Stimulated activated naive CD4-positive, alpha-beta T cell (primary cell): ENCODE measurements at regions not wholly inside any gene's neighbourhood (a gene's known extent, or its start where the extent isn't known, plus 50 kb on each side); places are given as distances from the start of the nearest gene placed in this dataset.

Source experiments
- DNase-seq, 6 experiments: peaks; one replicate each; lab custom pipeline; 2025; lab: John Stamatoyannopoulos, UW

DNA sequence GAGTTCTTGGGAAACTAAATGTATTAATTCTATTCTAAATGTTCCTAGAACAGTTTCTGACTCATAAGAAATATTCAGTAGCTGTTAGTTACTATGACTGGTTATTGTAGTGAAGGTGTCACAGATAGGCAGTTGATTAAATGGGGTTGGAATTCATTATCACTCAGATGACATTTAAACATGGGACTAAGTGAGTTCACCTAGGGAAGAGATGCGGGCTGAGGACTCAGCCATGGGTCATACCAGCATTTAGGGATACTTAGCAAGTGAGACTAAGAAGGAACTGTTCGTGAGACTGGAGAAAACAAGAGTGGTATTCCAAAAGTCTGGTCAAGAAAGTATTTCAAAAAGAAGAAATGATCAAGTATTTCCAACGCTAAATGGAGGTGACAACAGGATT lies 125.1 kb upstream of the ADGRL4 start:
- DNase-seq, result no peak

- DNase-seq, result no peak
Measured at GRCh38 chr1:79129914-79130313, 123.4 kb upstream of the ADGRL4 start.

DNA sequence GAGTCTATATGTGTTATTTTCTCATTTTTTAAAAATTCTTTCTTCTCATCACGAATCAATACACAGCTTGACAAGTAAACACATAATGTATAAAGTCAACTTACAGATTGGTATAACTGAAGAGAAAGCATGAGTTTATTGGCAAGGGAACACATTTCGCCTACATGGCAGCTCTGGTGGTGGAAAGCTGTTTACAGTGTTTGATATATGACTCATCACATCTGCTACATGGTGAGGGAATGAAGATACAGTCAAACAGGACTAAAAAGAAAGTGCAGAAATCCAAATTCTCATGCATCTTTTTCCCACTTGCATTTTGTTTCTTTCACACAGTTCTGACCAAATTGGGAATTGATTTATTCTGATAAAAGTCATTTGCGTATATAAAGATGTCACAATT lies 122.2 kb upstream of the ADGRL4 start:
- DNase-seq, result no peak

DNA sequence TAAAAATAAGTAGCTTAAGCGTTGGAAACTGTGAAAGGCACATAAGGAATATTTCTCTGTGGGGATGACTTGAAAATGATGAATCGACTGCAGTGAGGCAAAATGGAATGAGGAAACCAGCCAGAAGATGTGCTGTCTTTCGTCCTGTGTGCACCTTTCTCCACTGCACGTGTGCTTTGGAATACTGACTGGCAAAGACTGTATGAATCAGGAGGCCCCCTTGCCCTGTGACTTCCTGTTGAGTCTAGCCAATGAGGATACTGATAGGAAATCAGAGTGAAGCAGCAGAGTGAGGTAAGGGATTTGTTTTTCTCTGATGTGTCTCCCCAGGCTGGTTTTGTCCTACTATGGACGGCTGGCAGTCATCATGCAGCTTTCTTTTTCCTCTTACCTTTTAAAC lies 118.2 kb upstream of the ADGRL4 start:
- no peak for DNase-seq

GRCh38 chr1:79122521-79122920 lies 116.0 kb upstream of the ADGRL4 start:
- no peak for DNase-seq

DNA sequence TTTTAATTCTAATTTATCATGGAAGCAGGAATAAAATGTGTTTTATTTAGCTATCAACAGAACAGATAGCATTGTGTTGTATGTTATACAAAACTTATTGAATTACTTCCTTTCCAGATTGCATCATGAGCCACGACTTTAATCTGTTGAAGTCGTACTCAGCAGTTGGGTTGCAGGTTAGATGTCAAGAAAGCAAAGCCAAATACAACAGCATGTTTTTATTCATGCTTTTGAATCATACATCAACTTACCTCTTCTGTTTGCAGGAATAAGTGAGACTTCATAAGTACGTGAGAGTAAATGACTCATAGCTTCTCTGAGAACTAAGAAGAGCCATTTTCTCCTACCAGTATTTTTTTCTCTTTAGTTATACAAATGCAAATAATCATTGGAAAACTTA lies 110.8 kb upstream of the ADGRL4 start:
- DNase-seq, result no peak

- no peak for DNase-seq
Measured at GRCh38 chr1:79113836-79114235, 107.3 kb upstream of the ADGRL4 start.

- DNase-seq, result no peak
Measured at GRCh38 chr1:79110749-79111148, 104.2 kb upstream of the ADGRL4 start.

DNA sequence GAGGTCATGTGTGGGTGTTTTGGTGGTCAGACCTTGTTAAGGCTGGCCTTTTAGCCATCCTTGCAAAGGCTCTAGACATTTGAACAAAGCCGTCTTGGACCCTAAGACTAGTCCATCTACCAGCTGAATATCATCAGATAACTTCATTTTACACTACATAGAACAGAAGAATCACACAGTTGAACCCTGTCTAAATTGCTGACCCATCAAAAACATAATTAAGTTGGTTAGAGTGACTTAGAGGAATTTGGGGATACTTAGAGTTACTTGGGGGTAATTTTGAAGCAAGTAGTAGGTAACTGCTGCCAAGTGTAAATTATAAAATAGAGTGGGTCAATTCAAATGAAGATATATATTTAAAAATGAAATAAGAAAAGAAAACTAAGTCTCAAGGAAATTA lies 102.9 kb upstream of the ADGRL4 start:
- no peak for DNase-seq

DNA sequence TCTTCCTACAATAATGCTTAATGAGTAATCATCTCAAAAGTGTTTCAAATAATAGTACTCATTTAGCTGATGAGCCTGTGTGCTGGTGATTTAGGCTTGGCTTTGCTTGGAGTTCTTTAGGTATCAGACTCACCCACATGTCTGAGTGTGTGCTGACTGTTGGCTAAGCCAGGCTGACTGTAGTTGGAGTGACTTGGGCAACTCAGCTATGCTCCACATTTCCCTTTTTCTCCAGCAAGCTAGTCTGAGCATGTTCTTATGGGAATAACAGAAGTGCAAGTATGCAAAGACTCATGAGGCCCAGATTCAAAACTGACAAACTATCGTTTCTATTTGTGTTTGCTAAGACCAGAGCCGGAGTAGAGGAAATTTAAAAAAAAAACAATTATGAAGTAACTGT lies 99.0 kb upstream of the ADGRL4 start:
- DNase-seq, result no peak

- no peak for DNase-seq
Measured at GRCh38 chr1:79104617-79105016, 98.1 kb upstream of the ADGRL4 start.

- no peak for DNase-seq
Measured at GRCh38 chr1:79100385-79100784, 93.9 kb upstream of the ADGRL4 start.

GRCh38 chr1:79090985-79091384 lies 84.5 kb upstream of the ADGRL4 start:
- DNase-seq, result no peak

GRCh38 chr1:79089946-79090345 lies 83.4 kb upstream of the ADGRL4 start:
- DNase-seq, result no peak

DNA sequence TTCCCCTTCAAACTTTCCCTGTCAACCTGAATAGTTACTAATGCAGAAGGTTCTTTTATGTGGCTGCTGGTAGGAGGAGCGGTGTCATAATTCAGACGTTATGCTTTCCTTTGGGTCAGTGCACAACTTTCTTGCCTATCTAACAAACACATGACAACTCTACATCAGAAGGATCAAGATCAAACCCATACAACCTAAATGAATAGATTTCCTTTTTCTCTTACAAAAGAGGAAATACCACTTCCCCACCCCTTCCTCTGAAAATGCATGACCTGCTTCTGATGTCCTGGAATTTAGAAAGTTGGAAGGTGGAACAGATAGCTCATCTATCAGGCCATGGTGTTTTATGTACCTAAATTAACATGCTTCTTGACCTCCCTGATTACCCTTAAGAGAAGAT lies 75.7 kb upstream of the ADGRL4 start:
- no peak for DNase-seq

DNA sequence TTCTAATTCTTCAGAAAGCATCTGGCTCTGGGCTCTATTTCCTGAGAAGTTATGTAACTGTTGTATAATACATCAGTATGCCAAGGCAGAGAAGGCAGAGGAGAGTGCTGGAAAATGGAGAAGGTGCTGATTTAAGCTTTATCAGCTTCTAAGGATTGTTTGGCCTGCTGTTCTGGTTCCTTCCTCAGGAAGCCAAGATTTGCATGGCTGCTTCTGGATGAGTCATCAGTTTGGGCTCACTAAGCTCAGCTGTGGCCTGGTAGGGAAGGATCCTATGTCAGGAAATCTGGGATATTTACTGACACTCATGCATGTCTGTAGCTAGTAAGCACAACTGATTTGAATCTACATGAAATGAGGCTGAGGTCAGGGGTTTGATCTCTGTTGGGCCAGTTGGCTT lies 73.2 kb upstream of the ADGRL4 start:
- DNase-seq, result no peak

- no peak for DNase-seq
Measured at GRCh38 chr1:79074975-79075374, 68.4 kb upstream of the ADGRL4 start.

DNA sequence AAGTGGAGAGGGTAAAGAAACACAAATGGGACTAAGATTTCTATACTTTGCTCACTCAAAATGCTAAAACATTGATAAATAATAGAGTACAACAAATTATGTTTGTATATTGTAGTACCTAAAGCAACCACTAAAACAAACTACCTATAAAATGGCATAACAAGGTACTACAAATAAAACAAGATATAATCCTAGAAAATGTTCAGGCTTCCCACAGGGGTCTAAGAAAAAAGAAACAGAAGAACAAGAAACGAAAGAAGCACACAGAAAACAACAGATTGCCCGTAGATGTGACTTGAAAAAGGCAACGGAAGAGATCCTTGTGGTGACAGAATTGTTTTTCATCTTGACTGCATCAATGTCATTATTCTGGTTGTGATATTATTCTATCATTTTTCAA lies 63.3 kb upstream of the ADGRL4 start:
- no peak for DNase-seq

- DNase-seq, result no peak
Measured at GRCh38 chr1:79059341-79059740, 52.8 kb upstream of the ADGRL4 start.
